ENCODE measurements at regions not wholly inside any gene's neighbourhood (a gene's known extent, or its start where the extent isn't known, plus 50 kb on each side); places are given as distances from the start of the nearest gene placed in this dataset.
"Not testable (repeated sequence)": the region's sequence is repeated elsewhere in the genome, so short reads cannot be mapped to it uniquely, and the experiment has no call there.

DNA sequence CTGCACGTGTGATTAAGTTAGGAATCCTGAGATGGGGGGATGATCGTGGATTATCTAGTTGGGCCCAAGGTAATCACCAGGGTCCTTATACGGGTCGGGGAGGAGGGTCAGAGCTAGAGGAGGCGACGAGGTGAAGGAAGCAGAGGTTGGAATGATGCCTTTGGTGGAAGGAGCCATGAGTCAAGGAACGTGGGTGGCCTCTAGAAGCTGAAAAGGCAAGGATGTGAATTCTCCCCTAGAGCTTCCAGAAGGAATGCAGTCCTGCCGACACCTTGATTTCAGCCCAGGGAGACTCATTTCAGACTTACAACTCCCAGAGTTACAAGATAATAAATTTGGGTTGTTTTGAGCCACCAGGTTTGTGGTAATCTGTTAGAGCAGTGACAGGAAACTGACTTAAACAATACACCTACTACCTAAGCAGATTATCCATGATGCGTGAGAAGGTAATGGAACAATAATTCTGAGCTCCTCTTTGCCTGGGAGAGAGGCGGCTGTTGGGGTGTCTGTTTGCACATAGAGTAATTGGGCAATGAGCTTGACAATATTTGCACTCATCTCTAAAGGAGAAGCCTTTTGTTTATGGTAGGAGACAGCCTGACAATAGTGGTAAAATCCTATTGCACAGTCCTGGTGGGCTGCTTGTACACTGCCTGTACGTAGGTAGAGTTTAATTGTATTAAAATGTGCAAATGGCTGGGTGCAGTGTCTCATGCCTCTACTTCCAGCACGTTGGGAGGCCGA lies 129.3 kb upstream of the IER5L start:
- Mint-ChIP-seq H3K27me3 (no peaks in the 10 kb centered on the region), H3K4me3 (no peak overlapping the region), H3K36me3 (no peaks in the 10 kb centered on the region), H3K4me1 (peaks cover 7 to 11% (median 9%) of the 10 kb centered on the region in 4 donors), H3K27ac (peak overlapping the region in 3 of 10 donors; percentile 65 to 75 (median 73)), H3K9me3 (peaks cover 0 to under 1% (median 0%) of the 10 kb centered on the region in 9 donors)
- ATAC-seq (peak; percentile 40 to 46), DNase-seq (peak in 1 of 10 donors; percentile 15)
- POLR2A ChIA-PET, result interaction anchor here (1.7 kb wide), 1 partner anchor 13 kb away, joined by 10 read pairs; no protein-coding TSS in a partner anchor

DNA sequence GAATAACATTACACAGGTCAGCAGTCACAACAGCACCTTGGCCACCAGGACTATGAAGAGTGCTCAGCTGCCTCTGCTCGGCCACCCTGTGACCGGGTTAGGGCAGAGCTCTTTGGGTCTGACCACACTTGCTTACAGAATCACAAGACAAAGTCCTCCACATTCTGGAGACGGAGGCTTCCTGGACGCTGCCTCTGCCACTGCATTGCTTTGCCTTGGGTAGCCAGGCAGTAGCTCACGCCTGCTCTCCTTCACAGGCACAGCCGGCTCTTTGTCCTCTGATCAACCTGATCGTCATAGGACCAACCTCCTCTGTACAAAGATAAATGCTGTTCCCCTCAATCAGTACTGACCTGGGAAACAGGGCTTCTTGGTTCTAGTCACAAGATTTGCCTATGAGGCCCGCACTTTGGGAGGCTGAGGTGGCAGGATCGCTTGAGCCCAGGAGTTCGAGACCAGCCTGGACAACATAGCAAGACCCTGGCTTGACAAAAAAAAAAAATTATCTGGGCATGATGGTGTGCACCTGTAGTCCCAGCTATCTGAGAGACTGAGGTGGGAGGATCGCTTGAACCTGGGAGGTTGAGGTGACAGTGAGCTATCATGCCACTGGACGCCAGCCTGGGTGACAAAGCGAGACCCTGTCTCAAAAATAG lies 128.4 kb upstream of the IER5L start:
- peaks cover 7 to 11% (median 8%) of the 10 kb centered on the region in 4 donors for H3K4me1 Mint-ChIP-seq
- H3K27ac Mint-ChIP-seq, result no peak overlapping the region
- POLR2A ChIA-PET, result interaction anchor here (1.7 kb wide), 1 partner anchor 14 kb away, joined by 10 read pairs; no protein-coding TSS in a partner anchor
- no peaks in the 10 kb centered on the region for H3K36me3 Mint-ChIP-seq
- no peak overlapping the region for H3K4me3 Mint-ChIP-seq
- DNase-seq, result no peak
- no peaks in the 10 kb centered on the region for H3K27me3 Mint-ChIP-seq
- peaks cover 0 to 2% (median 0%) of the 10 kb centered on the region in 9 donors for H3K9me3 Mint-ChIP-seq
- no peak for ATAC-seq

DNA sequence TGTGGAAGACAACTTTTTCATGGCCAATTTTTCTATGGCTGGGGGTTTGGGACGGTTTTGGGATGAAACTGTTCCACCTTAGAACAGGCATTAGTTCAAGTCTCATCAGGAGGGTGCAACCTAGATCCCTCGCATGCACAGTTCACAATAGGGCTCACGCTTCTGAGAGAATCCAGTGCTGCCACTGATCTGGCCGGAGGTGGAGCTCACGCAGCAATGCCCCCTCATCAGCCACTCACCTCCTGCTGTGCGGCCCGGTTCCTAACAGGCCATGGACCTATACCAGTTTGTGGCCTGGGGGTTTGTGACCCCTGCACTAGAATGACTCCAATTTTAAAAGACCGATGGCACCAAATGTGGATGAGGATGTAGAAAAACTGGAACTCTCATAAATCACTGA lies 127.2 kb upstream of the IER5L start:
- Mint-ChIP-seq H3K9me3 (peaks cover 0 to 2% (median 0%) of the 10 kb centered on the region in 9 donors), H3K4me3 (no peak overlapping the region), H3K27me3 (no peaks in the 10 kb centered on the region), H3K36me3 (no peaks in the 10 kb centered on the region), H3K4me1 (peaks cover 7 to 11% (median 8%) of the 10 kb centered on the region in 4 donors), H3K27ac (no peak overlapping the region)
- ATAC-seq, result no peak
- POLR2A ChIA-PET, result interaction anchor here (1.2 kb wide), 1 partner anchor 29 kb away, joined by 3 read pairs; no protein-coding TSS in a partner anchor
- no peak for DNase-seq

DNA sequence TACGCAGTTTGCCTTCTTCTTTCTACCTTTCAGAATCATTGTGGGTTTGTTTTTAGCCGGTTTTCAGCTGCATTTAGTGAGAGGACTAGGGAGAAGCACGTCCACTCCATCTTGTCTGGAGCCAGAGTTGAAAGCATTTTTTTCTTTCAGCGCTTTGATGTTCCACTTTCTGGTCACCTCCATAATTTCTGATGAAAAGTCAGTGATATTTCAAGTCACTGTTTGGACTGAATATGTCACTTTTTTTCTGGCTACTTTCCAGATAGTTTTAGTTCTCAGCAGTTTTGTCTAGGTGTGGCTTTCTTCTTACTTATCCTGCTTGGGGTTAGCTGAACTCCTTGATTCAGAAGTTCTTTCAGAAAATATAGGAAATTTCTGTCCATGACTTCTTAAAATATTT lies 123.9 kb upstream of the IER5L start:
- Mint-ChIP-seq H3K4me1 (peaks cover 0 to 3% (median under 1%) of the 10 kb centered on the region in 4 donors), H3K36me3 (no peaks in the 10 kb centered on the region), H3K9me3 (peaks cover 0 to 2% (median 0%) of the 10 kb centered on the region in 9 donors), H3K27ac (no peak overlapping the region), H3K27me3 (peaks cover 0 to 7% (median 0%) of the 10 kb centered on the region in 5 donors), H3K4me3 (no peak overlapping the region)
- no peak for ATAC-seq
- POLR2A ChIA-PET, result interaction anchor here (0.7 kb wide), 1 partner anchor 39 kb away, joined by 3 read pairs; no protein-coding TSS in a partner anchor
- no peak for DNase-seq

DNA sequence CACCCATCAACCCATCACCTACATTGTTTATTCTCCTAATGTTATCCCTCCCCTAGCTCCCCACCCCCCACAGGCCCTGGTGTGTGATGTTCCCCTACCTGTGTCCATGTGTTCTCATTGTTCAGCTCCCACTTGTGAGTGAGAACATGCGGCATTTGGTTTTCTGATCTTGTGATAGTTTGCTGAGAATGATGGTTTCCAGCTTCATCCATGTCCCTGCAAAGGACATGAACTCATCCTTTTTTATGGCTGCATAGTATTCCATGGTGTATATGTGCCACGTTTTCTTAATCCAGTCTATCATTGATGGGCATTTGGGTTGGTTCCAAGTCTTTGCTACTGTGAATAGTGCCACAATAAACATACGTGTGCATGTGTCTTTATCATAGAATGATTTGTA lies 118.1 kb upstream of the IER5L start:
- H3K4me1 Mint-ChIP-seq, ATAC-seq, POLR2A ChIA-PET, H3K27ac Mint-ChIP-seq, H3K27me3 Mint-ChIP-seq, H3K9me3 Mint-ChIP-seq, H3K4me3 Mint-ChIP-seq, DNase-seq, H3K36me3 Mint-ChIP-seq: not testable (repeated sequence)

DNA sequence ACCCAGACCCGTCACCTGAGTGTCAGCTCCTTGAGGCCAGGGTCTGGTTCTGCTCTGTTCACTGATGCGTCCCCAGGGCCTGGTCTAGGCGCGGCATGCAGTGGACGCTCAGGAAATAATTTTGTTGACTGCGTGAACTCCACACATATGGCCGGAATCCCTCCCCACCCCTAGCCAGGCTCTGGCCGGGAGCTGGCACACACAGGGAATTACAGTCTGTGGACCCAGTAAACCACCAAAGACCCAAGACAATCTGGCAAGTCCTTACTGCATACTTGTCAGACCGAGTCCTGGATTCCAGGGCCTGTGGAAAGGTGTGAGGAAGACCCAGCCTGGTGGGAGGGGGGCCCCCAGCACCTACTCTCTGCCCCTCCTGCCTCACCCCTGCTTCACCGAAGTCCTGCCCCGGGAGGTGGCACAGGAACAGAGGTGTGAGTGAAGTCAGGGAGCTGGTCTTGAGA lies 113.0 kb upstream of the IER5L start:
- POLR2A ChIA-PET, result no interaction called here
- no peaks in the 10 kb centered on the region for H3K27me3 Mint-ChIP-seq
- peaks cover 0 to 5% (median 0%) of the 10 kb centered on the region in 3 donors for H3K36me3 Mint-ChIP-seq
- no peak overlapping the region for H3K27ac Mint-ChIP-seq
- DNase-seq (no peak), ATAC-seq (no peak)
- no peak overlapping the region for H3K4me3 Mint-ChIP-seq
- peaks cover 0 to 4% (median 0%) of the 10 kb centered on the region in 9 donors for H3K9me3 Mint-ChIP-seq
- H3K4me1 Mint-ChIP-seq, result peaks cover 0 to 8% (median 3%) of the 10 kb centered on the region in 4 donors

DNA sequence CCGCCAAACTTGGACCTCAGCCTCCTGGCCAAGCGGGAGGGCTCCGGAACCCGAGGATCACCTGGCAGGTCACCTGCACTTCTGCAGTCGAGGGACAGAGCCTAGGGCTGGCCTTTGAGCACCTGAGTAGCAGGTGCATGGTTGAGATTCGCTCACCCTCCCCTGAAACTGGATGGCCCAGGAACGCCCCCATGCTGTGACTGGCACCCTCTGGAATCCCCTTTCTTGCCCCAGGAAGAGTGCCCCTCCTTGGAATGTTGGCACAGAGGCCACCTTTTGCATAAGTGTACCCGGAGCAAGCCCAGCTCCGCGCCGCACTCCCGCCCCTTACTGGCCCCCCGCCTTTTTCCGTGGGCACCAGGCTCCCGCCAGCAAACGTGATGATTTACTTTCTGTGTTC lies 112.5 kb upstream of the IER5L start:
- Mint-ChIP-seq H3K27me3 (no peaks in the 10 kb centered on the region), H3K4me1 (peaks cover 0 to 8% (median 3%) of the 10 kb centered on the region in 4 donors), H3K9me3 (peaks cover 0 to 4% (median 0%) of the 10 kb centered on the region in 9 donors), H3K36me3 (peaks cover 0 to 3% (median 0%) of the 10 kb centered on the region in 3 donors), H3K27ac (no peak overlapping the region), H3K4me3 (no peak overlapping the region)
- ATAC-seq, result no peak
- DNase-seq, result no peak
- POLR2A ChIA-PET, result no interaction called here

DNA sequence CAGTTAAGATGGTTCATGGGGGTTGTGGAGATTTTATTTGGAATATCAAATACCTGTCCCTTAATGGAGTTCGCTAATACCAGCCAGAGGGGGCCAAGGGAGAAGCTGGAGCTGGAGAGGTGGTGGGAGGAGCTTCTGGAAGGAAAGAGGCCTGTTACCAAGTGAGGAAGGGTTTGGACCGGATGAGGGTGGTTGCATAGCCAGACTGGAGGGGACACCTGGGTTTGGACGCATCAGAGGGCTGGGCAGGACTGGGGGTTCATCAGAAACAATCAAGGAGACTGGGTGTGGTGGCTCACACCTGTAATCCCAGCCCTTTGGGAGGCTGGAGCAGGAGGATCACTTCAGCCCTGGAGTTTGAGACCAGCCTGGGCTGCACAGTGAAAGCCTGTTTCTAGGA lies 111.8 kb upstream of the IER5L start:
- Mint-ChIP-seq H3K9me3 (peaks cover 0 to 4% (median 0%) of the 10 kb centered on the region in 9 donors), H3K27ac (peak overlapping the region in 1 of 10 donors; percentile 43), H3K36me3 (no peaks in the 10 kb centered on the region), H3K4me1 (peaks cover 0 to 8% (median 3%) of the 10 kb centered on the region in 4 donors), H3K27me3 (no peaks in the 10 kb centered on the region), H3K4me3 (peak overlapping the region in 1 of 10 donors; percentile 57)
- ATAC-seq (no peak), DNase-seq (no peak)
- POLR2A ChIA-PET, result no interaction called here

DNA sequence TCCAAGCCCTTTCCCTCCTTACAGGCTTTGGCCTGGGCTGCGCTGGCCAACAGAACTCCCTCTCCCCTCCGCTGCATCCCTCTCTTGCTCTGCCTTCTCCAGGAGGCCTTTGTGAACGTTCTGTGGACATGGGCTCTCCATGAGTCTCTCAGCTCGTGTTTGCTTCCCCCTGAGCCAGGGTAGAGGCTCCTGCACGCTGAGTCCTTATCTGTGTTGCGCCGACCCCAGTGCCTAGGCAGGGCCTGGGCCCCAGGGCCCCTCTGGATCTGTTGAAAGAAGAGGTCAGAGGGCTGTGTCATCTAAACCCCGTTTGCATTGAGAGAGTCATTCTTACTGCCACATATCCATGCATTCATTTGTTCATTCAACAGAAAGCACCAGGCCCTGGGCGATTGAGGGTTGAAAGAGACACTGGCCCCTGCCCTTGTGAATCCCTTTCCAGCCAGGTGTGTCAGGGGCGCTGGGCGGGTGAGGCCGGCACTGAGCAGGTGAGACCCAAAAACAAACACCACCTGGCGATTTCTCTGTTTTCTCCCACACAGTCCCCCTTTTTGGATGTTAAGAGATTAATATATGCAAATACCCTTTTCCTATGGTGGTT lies 111.2 kb upstream of the IER5L start:
- Mint-ChIP-seq H3K27me3 (no peaks in the 10 kb centered on the region), H3K9me3 (peaks cover 0 to under 1% (median 0%) of the 10 kb centered on the region in 9 donors), H3K4me1 (peaks cover 0 to 8% (median 3%) of the 10 kb centered on the region in 4 donors), H3K27ac (peak overlapping the region in 1 of 10 donors; percentile 72), H3K36me3 (no peaks in the 10 kb centered on the region), H3K4me3 (no peak overlapping the region)
- DNase-seq (peak in 1 of 10 donors; percentile 42), ATAC-seq (no peak)
- POLR2A ChIA-PET, result no interaction called here

DNA sequence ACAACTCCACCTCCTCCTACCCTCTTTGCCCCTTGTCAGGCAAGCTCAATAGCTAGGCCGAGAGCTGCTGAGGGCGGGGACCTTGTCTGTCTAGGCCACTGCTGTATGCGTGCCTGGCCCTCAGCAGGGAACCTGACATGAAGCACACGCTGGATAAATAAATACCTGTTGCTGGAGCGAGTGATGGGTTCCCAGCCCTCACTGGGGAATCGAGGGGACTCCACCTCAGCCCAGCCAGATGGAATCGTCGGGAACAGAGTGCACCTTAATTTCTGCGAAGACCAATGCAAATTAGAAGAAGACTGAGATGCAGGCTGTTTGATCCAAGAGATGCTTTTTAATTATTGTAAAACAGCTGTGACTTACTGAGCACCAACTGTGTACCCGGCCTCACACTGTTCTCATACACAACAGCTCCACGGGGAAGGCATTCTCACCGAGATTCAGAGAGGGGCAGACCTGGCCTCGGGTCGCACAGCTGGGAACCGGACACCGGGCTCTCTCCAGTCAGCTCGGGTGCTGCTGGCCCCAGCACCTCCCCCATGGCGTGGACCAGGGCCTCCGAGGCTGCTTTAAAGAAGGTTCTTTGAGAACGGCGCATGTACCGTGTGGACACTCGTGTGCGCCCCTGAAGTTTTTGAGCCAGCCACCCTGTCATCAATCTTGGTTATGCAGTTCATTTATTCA lies 109.7 kb upstream of the IER5L start:
- Mint-ChIP-seq H3K4me3 (no peak overlapping the region), H3K27ac (peak overlapping the region in 1 of 10 donors; percentile 75), H3K9me3 (no peaks in the 10 kb centered on the region), H3K4me1 (peaks cover 0 to 8% (median 2%) of the 10 kb centered on the region in 4 donors), H3K27me3 (no peaks in the 10 kb centered on the region), H3K36me3 (no peaks in the 10 kb centered on the region)
- POLR2A ChIA-PET, result interaction anchor here (0.9 kb wide), 1 partner anchor 110 kb away, joined by 3 read pairs; the partner anchor contains the start of gene IER5L
- no peak for DNase-seq
- no peak for ATAC-seq

DNA sequence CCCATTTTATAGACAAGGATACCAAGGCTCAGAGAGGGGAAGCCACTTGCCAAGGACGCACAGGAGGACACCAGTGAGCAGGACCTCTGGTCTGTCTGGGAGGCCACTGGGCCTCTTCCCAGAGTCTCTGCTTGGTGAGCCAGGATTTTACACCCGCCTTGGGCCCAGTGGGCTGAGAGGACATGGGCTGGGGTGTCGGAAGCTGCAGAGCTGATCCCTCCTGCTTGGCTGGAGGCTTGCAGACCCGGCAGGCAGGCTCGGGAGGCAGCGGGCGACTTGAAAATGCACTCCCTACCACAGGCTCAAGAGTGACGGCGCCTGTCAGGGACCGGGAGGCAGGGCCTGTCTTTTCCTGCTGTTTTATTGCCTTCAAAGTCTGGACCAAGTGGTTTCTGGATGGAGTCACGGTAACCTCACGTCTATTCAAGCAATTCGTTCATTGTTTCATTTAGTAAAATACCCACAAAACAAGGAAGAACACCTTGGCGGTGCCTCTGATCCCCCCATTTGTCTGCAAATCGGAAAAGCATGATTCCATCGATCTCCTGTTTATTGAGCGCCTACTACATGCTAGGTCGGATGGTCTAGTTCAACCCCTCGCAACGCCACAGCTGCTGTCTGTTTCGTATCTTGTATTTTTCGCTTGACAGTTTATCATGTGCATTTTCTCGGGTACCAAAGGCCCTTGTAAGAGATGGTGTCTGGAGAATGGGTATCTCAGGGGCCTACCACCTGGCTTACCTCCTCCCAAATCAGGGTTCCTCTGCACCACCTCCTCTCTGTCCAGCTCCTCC lies 108.1 kb upstream of the IER5L start:
- peak overlapping the region in 2 of 10 donors; percentile 29 to 83 for H3K27ac Mint-ChIP-seq
- no peaks in the 10 kb centered on the region for H3K36me3 Mint-ChIP-seq
- peaks cover 1 to 7% (median 2%) of the 10 kb centered on the region in 4 donors for H3K4me1 Mint-ChIP-seq
- DNase-seq (no peak), ATAC-seq (no peak)
- POLR2A ChIA-PET, result no interaction called here
- H3K27me3 Mint-ChIP-seq, result no peaks in the 10 kb centered on the region
- no peaks in the 10 kb centered on the region for H3K9me3 Mint-ChIP-seq
- no peak overlapping the region for H3K4me3 Mint-ChIP-seq
